ENCODE measurements at regions not wholly inside any gene's neighbourhood (a gene's known extent, or its start where the extent isn't known, plus 50 kb on each side); places are given as distances from the start of the nearest gene placed in this dataset.

- Histone ChIP-seq H3K4me1 (replicated peaks) (peaks cover 4% of the 10 kb centered on the region), H3K27me3 (replicated peaks; ENCODE audit: insufficient read depth) (no peaks in the 10 kb centered on the region), H3K27ac (no peak overlapping the region), H3K36me3 (no peaks in the 10 kb centered on the region), H3K4me3 (no peak overlapping the region), H3K9me3 (no peaks in the 10 kb centered on the region)
- TF ChIP-seq POLR2AphosphoS5 (IDR thresholded peaks at IDR 0.05), result no peak
- TF ChIP-seq POLR2A (IDR thresholded peaks at IDR 0.05), result no peak
- TF ChIP-seq CTCF (IDR thresholded peaks at IDR 0.05), result no peak
- intact Hi-C loops (cut with DNase I), result no loop called here
- 82% methylated on average over 4 of the region's 4 CpGs for WGBS
- DNase-seq (ENCODE audit: low spot score), result no peak
Measured at GRCh38 chr15:70420086-70420947, 322.6 kb upstream of the TLE3 start.

GRCh38 chr15:70418943-70419342 is 321.2 kb upstream of the TLE3 start:
- TF ChIP-seq CTCF (IDR thresholded peaks at IDR 0.05), result no peak
- TF ChIP-seq POLR2AphosphoS5 (IDR thresholded peaks at IDR 0.05), result no peak
- TF ChIP-seq POLR2A (IDR thresholded peaks at IDR 0.05), result no peak
- Histone ChIP-seq H3K36me3 (no peaks in the 10 kb centered on the region), H3K4me1 (replicated peaks) (peaks cover 4% of the 10 kb centered on the region), H3K4me3 (no peak overlapping the region), H3K27me3 (replicated peaks; ENCODE audit: insufficient read depth) (no peaks in the 10 kb centered on the region), H3K27ac (no peak overlapping the region), H3K9me3 (no peaks in the 10 kb centered on the region)
- intact Hi-C loops (cut with DNase I), result no loop called here
- DNase-seq (ENCODE audit: low spot score), result no peak
- WGBS, result 68% methylated on average over 11 of the region's 11 CpGs

GRCh38 chr15:70417535-70417934 is 319.8 kb upstream of the TLE3 start:
- H3K27me3 ChIP-seq (replicated peaks; ENCODE audit: insufficient read depth), result no peaks in the 10 kb centered on the region
- H3K4me3 ChIP-seq, result no peak overlapping the region
- no peak overlapping the region for H3K27ac ChIP-seq
- no peak for DNase-seq (ENCODE audit: low spot score)
- intact Hi-C loops (cut with DNase I), result no loop called here
- WGBS, result 94% methylated on average over 6 of the region's 6 CpGs
- H3K36me3 ChIP-seq, result no peaks in the 10 kb centered on the region
- no peak for TF ChIP-seq POLR2A (IDR thresholded peaks at IDR 0.05)
- no peaks in the 10 kb centered on the region for H3K9me3 ChIP-seq
- H3K4me1 ChIP-seq (replicated peaks), result peaks cover 4% of the 10 kb centered on the region

GRCh38 chr15:70416829-70417228 is 319.1 kb upstream of the TLE3 start:
- TF ChIP-seq CTCF (IDR thresholded peaks at IDR 0.05) (no peak), POLR2A (IDR thresholded peaks at IDR 0.05) (no peak), POLR2AphosphoS5 (IDR thresholded peaks at IDR 0.05) (no peak)
- Histone ChIP-seq H3K9me3 (no peaks in the 10 kb centered on the region), H3K4me3 (no peak overlapping the region), H3K36me3 (no peaks in the 10 kb centered on the region), H3K27ac (no peak overlapping the region), H3K4me1 (replicated peaks) (peaks cover 4% of the 10 kb centered on the region), H3K27me3 (replicated peaks; ENCODE audit: insufficient read depth) (no peaks in the 10 kb centered on the region)
- DNase-seq (ENCODE audit: low spot score), result no peak
- WGBS, result 73% methylated on average over 2 of the region's 2 CpGs
- intact Hi-C loops (cut with DNase I), result no loop called here

- no peak overlapping the region for H3K4me3 ChIP-seq
- no peaks in the 10 kb centered on the region for H3K9me3 ChIP-seq
- H3K27me3 ChIP-seq (replicated peaks; ENCODE audit: insufficient read depth), result no peaks in the 10 kb centered on the region
- H3K27ac ChIP-seq, result no peak overlapping the region
- intact Hi-C loops (cut with DNase I), result no loop called here
- no peak for DNase-seq (ENCODE audit: low spot score)
- TF ChIP-seq CTCF (IDR thresholded peaks at IDR 0.05) (no peak), POLR2A (IDR thresholded peaks at IDR 0.05) (no peak)
- peaks cover 4% of the 10 kb centered on the region for H3K4me1 ChIP-seq (replicated peaks)
- WGBS, result 30% methylated on average over 15 of the region's 18 CpGs
- no peaks in the 10 kb centered on the region for H3K36me3 ChIP-seq
Measured at GRCh38 chr15:70415398-70415797, 317.7 kb upstream of the TLE3 start.

All from prostate gland (tissue), 2 donors.